Keratinocyte (primary cell): ENCODE measurements at regions not wholly inside any gene's neighbourhood (a gene's known extent, or its start where the extent isn't known, plus 50 kb on each side); places are given as distances from the start of the nearest gene placed in this dataset.

Experiments
- DNase-seq: peaks from one replicate; pipeline ENCODE4 v3.0.0-alpha.2; 2011; ENCODE audit warnings: low read depth, missing footprints, low spot score
- FAIRE-seq: peaks from 2 replicates; lab custom pipeline; 2011; peaks lifted over from hg19 to GRCh38; lab: Jason Lieb, UNC
- H2AFZ ChIP-seq: 2 replicates; pipeline ENCODE4 v1.6.0; 2012; ENCODE audit warnings: low read length, control low read depth, inconsistent platforms; ENCODE audit not compliant: control insufficient read depth
- H3K27ac ChIP-seq: 2 replicates; pipeline ENCODE4 v1.5.1; 2011; ENCODE audit warnings: low read length; ENCODE audit not compliant: control insufficient read depth, insufficient read depth
- H3K27me3 ChIP-seq: 3 replicates; pipeline ENCODE4 v1.6.0; 2011; ENCODE audit warnings: low read length; ENCODE audit not compliant: control insufficient read depth, insufficient read depth; ENCODE audit errors: extremely low read depth
- H3K36me3 ChIP-seq, 2 experiments: 2 replicates in 1 of 2; 3 replicates in 1 of 2; pipeline ENCODE4 v1.5.1; 2011; ENCODE audit warnings: low read length in 2 of 2, mild to moderate bottlenecking in 1 of 2; ENCODE audit not compliant: control insufficient read depth in 2 of 2, insufficient read depth in 2 of 2; ENCODE audit errors: extremely low read depth in 1 of 2
- H3K4me1 ChIP-seq: 3 replicates; pipeline ENCODE4 v1.5.1; 2011; ENCODE audit warnings: low read length; ENCODE audit not compliant: control insufficient read depth, insufficient read depth; ENCODE audit errors: extremely low read depth
- H3K4me2 ChIP-seq: 3 replicates; pipeline ENCODE4 v1.6.0; 2011; ENCODE audit warnings: low read depth, low read length; ENCODE audit not compliant: control insufficient read depth, insufficient read depth; ENCODE audit errors: extremely low read depth
- H3K4me3 ChIP-seq, 3 experiments: fragments of 200-600 bp in 1 of 3; sonication (generic) in 1 of 3; 2 replicates in 2 of 3; 3 replicates in 1 of 3; pipeline ENCODE4 v1.5.1; 2011 to 2016; ENCODE audit warnings: low read length in 3 of 3, mild to moderate bottlenecking in 3 of 3, control low read depth in 2 of 3, inconsistent platforms in 1 of 3, low read depth in 1 of 3, mixed read lengths in 1 of 3, mixed run types in 1 of 3, moderate library complexity in 1 of 3; ENCODE audit not compliant: control insufficient read depth in 2 of 3, insufficient read depth in 2 of 3; ENCODE audit errors: extremely low read depth in 1 of 3
- H3K79me2 ChIP-seq: 2 replicates; pipeline ENCODE4 v1.6.0; 2012; ENCODE audit warnings: low read length; ENCODE audit not compliant: control insufficient read depth, insufficient read depth
- H3K9ac ChIP-seq: 3 replicates; pipeline ENCODE4 v1.6.0; 2011; ENCODE audit warnings: low read length; ENCODE audit not compliant: control insufficient read depth, insufficient read depth; ENCODE audit errors: extremely low read depth
- H3K9me1 ChIP-seq: 3 replicates; pipeline ENCODE4 v1.6.0; 2011; ENCODE audit warnings: low read length; ENCODE audit not compliant: control insufficient read depth, insufficient read depth; ENCODE audit errors: extremely low read depth
- H3K9me3 ChIP-seq: 2 replicates; pipeline ENCODE4 v1.5.1; 2012; ENCODE audit warnings: low read depth, low read length; ENCODE audit not compliant: control insufficient read depth
- H4K20me1 ChIP-seq: 3 replicates; pipeline ENCODE4 v1.6.0; 2011; ENCODE audit warnings: low read length; ENCODE audit not compliant: control insufficient read depth, insufficient read depth; ENCODE audit errors: extremely low read depth
- EZH2 ChIP-seq: IDR thresholded peaks from one replicate; pipeline ENCODE4 v1.6.1; 2012; ENCODE audit warnings: inconsistent platforms, mild to moderate bottlenecking, low read length, moderate library complexity
- dilution Hi-C: fragments of 300-500 bp; cut with MboI; formaldehyde crosslinking; loops from one replicate; pipeline ENCODE4 v1.7.0; 2020; ENCODE audit warnings: low sequenced_read_pairs; ENCODE audit not compliant: extremely low pct_ligation_motif_present
- TF ChIP-seq, protein P1 (sequence below), 3 experiments: IDR thresholded peaks in 1 of 3; conservative IDR thresholded peaks in 1 of 3; optimal IDR thresholded peaks in 1 of 3; 2 replicates in 2 of 3; 3 replicates in 1 of 3; pipeline versions ENCODE3 to v1.5.1; 2011; ENCODE audit warnings: low read length in 3 of 3, mild to moderate bottlenecking in 3 of 3, moderate library complexity in 2 of 3, control low read depth in 1 of 3, inconsistent platforms in 1 of 3; ENCODE audit not compliant: insufficient read depth in 2 of 3; ENCODE audit errors: extremely low read depth in 1 of 3

DNA sequence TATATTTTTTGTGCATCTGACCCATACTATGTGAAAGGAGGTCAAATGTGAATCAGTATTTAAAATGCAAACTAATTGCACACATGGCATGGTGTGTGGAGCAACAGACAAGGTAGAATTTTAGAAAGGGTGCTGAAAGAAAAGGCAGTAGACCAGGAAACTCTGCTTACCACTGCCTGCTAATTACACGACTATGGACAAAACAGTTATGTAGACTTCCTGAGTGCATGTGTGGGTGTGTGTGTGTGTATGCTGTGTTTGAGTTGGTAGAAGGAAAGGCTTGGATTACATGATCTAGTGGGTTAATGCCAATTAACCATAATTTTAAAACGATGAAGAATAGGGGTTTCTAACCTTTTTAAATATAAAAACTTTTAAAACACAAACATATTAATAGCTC, 349.9 kb downstream of the SH3GL2 start:
- Histone ChIP-seq H2AFZ (no peak overlapping the region), H3K9ac (no peak overlapping the region), H3K27me3 (no peaks in the 10 kb centered on the region), H3K36me3 (no peaks in the 10 kb centered on the region), H3K27ac (no peak overlapping the region), H3K9me3 (no peaks in the 10 kb centered on the region), H3K9me1 (no peaks in the 10 kb centered on the region), H4K20me1 (no peaks in the 10 kb centered on the region), H3K4me2 (no peak overlapping the region), H3K79me2 (no peaks in the 10 kb centered on the region), H3K4me3 (no peak overlapping the region), H3K4me1 (no peaks in the 10 kb centered on the region)
- no peak for DNase-seq
- dilution Hi-C loops = no loop called here
- no peak for FAIRE-seq
- TF ChIP-seq, protein P1, sequence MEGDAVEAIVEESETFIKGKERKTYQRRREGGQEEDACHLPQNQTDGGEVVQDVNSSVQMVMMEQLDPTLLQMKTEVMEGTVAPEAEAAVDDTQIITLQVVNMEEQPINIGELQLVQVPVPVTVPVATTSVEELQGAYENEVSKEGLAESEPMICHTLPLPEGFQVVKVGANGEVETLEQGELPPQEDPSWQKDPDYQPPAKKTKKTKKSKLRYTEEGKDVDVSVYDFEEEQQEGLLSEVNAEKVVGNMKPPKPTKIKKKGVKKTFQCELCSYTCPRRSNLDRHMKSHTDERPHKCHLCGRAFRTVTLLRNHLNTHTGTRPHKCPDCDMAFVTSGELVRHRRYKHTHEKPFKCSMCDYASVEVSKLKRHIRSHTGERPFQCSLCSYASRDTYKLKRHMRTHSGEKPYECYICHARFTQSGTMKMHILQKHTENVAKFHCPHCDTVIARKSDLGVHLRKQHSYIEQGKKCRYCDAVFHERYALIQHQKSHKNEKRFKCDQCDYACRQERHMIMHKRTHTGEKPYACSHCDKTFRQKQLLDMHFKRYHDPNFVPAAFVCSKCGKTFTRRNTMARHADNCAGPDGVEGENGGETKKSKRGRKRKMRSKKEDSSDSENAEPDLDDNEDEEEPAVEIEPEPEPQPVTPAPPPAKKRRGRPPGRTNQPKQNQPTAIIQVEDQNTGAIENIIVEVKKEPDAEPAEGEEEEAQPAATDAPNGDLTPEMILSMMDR (optimal IDR thresholded peaks at IDR 0.05 in 1 of 3, IDR thresholded peaks at IDR 0.05 in 1 of 3, conservative IDR thresholded peaks at IDR 0.05 in 1 of 3; ENCODE audit: extremely low read depth in 1 of 3, insufficient read depth in 2 of 3, low read length in 3 of 3) = no peak
- no peak for TF ChIP-seq EZH2

GRCh38 chr9:17929506-17929905, 350.6 kb downstream of the SH3GL2 start:
- dilution Hi-C loops = no loop called here
- H3K4me2 ChIP-seq = no peak overlapping the region
- no peak overlapping the region for H3K27ac ChIP-seq
- no peaks in the 10 kb centered on the region for H3K4me1 ChIP-seq
- H4K20me1 ChIP-seq = no peaks in the 10 kb centered on the region
- TF ChIP-seq, protein P1 (optimal IDR thresholded peaks at IDR 0.05 in 1 of 3, IDR thresholded peaks at IDR 0.05 in 1 of 3, conservative IDR thresholded peaks at IDR 0.05 in 1 of 3; ENCODE audit: extremely low read depth in 1 of 3, insufficient read depth in 2 of 3, low read length in 3 of 3) = no peak
- no peak for TF ChIP-seq EZH2
- H3K36me3 ChIP-seq = no peaks in the 10 kb centered on the region
- no peaks in the 10 kb centered on the region for H3K27me3 ChIP-seq
- no peaks in the 10 kb centered on the region for H3K79me2 ChIP-seq
- no peaks in the 10 kb centered on the region for H3K9me1 ChIP-seq
- H3K9me3 ChIP-seq = no peaks in the 10 kb centered on the region
- H3K9ac ChIP-seq = no peak overlapping the region
- FAIRE-seq = no peak
- H3K4me3 ChIP-seq = no peak overlapping the region
- no peak overlapping the region for H2AFZ ChIP-seq
- no peak for DNase-seq
